Keratinocyte (primary cell): ENCODE measurements at regions not wholly inside any gene's neighbourhood (a gene's known extent, or its start where the extent isn't known, plus 50 kb on each side); places are given as distances from the start of the nearest gene placed in this dataset.

ENCODE experiments used
- DNase-seq: peaks from one replicate; pipeline ENCODE4 v3.0.0-alpha.2; 2011; ENCODE audit warnings: low read depth, missing footprints, low spot score
- FAIRE-seq: peaks from 2 replicates; lab custom pipeline; 2011; peaks lifted over from hg19 to GRCh38; lab: Jason Lieb, UNC
- H2AFZ ChIP-seq: 2 replicates; pipeline ENCODE4 v1.6.0; 2012; ENCODE audit warnings: low read length, control low read depth, inconsistent platforms; ENCODE audit not compliant: control insufficient read depth
- H3K27ac ChIP-seq: 2 replicates; pipeline ENCODE4 v1.5.1; 2011; ENCODE audit warnings: low read length; ENCODE audit not compliant: control insufficient read depth, insufficient read depth
- H3K27me3 ChIP-seq: 3 replicates; pipeline ENCODE4 v1.6.0; 2011; ENCODE audit warnings: low read length; ENCODE audit not compliant: control insufficient read depth, insufficient read depth; ENCODE audit errors: extremely low read depth
- H3K36me3 ChIP-seq, 2 experiments: 2 replicates in 1 of 2; 3 replicates in 1 of 2; pipeline ENCODE4 v1.5.1; 2011; ENCODE audit warnings: low read length in 2 of 2, mild to moderate bottlenecking in 1 of 2; ENCODE audit not compliant: control insufficient read depth in 2 of 2, insufficient read depth in 2 of 2; ENCODE audit errors: extremely low read depth in 1 of 2
- H3K4me1 ChIP-seq: 3 replicates; pipeline ENCODE4 v1.5.1; 2011; ENCODE audit warnings: low read length; ENCODE audit not compliant: control insufficient read depth, insufficient read depth; ENCODE audit errors: extremely low read depth
- H3K4me2 ChIP-seq: 3 replicates; pipeline ENCODE4 v1.6.0; 2011; ENCODE audit warnings: low read depth, low read length; ENCODE audit not compliant: control insufficient read depth, insufficient read depth; ENCODE audit errors: extremely low read depth
- H3K4me3 ChIP-seq, 3 experiments: fragments of 200-600 bp in 1 of 3; sonication (generic) in 1 of 3; 2 replicates in 2 of 3; 3 replicates in 1 of 3; pipeline ENCODE4 v1.5.1; 2011 to 2016; ENCODE audit warnings: low read length in 3 of 3, mild to moderate bottlenecking in 3 of 3, control low read depth in 2 of 3, inconsistent platforms in 1 of 3, low read depth in 1 of 3, mixed read lengths in 1 of 3, mixed run types in 1 of 3, moderate library complexity in 1 of 3; ENCODE audit not compliant: control insufficient read depth in 2 of 3, insufficient read depth in 2 of 3; ENCODE audit errors: extremely low read depth in 1 of 3
- H3K79me2 ChIP-seq: 2 replicates; pipeline ENCODE4 v1.6.0; 2012; ENCODE audit warnings: low read length; ENCODE audit not compliant: control insufficient read depth, insufficient read depth
- H3K9ac ChIP-seq: 3 replicates; pipeline ENCODE4 v1.6.0; 2011; ENCODE audit warnings: low read length; ENCODE audit not compliant: control insufficient read depth, insufficient read depth; ENCODE audit errors: extremely low read depth
- H3K9me1 ChIP-seq: 3 replicates; pipeline ENCODE4 v1.6.0; 2011; ENCODE audit warnings: low read length; ENCODE audit not compliant: control insufficient read depth, insufficient read depth; ENCODE audit errors: extremely low read depth
- H3K9me3 ChIP-seq: 2 replicates; pipeline ENCODE4 v1.5.1; 2012; ENCODE audit warnings: low read depth, low read length; ENCODE audit not compliant: control insufficient read depth
- H4K20me1 ChIP-seq: 3 replicates; pipeline ENCODE4 v1.6.0; 2011; ENCODE audit warnings: low read length; ENCODE audit not compliant: control insufficient read depth, insufficient read depth; ENCODE audit errors: extremely low read depth
- EZH2 ChIP-seq: IDR thresholded peaks from one replicate; pipeline ENCODE4 v1.6.1; 2012; ENCODE audit warnings: inconsistent platforms, mild to moderate bottlenecking, low read length, moderate library complexity
- dilution Hi-C: fragments of 300-500 bp; cut with MboI; formaldehyde crosslinking; loops from one replicate; pipeline ENCODE4 v1.7.0; 2020; ENCODE audit warnings: low sequenced_read_pairs; ENCODE audit not compliant: extremely low pct_ligation_motif_present
- TF ChIP-seq, protein P1 (sequence below), 3 experiments: IDR thresholded peaks in 1 of 3; conservative IDR thresholded peaks in 1 of 3; optimal IDR thresholded peaks in 1 of 3; 2 replicates in 2 of 3; 3 replicates in 1 of 3; pipeline versions ENCODE3 to v1.5.1; 2011; ENCODE audit warnings: low read length in 3 of 3, mild to moderate bottlenecking in 3 of 3, moderate library complexity in 2 of 3, control low read depth in 1 of 3, inconsistent platforms in 1 of 3; ENCODE audit not compliant: insufficient read depth in 2 of 3; ENCODE audit errors: extremely low read depth in 1 of 3

DNA sequence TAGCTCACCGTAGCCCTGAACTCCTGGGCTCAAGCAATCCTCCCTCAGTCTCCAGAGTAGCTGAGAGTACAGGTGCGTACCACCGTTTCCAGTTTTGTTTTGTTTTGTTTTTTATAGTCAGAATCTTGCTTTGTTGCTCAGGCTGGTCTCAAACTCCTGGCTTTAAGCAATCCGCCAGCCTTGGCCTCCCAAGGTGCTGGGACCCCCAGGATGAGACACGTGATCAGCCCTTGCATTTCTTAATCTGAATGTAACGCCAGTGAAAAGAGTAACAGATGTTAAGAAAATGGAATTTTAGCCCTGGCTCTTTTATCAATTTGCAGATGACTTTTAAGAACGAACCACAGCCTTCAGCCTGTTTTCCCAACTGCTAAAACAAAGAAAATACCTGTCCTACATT is 451.3 kb downstream of the SHQ1 start:
- Histone ChIP-seq H3K9ac (no peak overlapping the region), H2AFZ (no peak overlapping the region), H3K4me3 (no peak overlapping the region), H3K9me1 (peaks cover 3% of the 10 kb centered on the region), H3K9me3 (no peaks in the 10 kb centered on the region), H4K20me1 (peaks cover 20% of the 10 kb centered on the region), H3K36me3 (no peaks in the 10 kb centered on the region), H3K4me2 (no peak overlapping the region), H3K27ac (no peak overlapping the region), H3K4me1 (no peaks in the 10 kb centered on the region), H3K27me3 (no peaks in the 10 kb centered on the region), H3K79me2 (peaks cover 84% of the 10 kb centered on the region)
- FAIRE-seq (no peak), DNase-seq (no peak)
- dilution Hi-C loops = no loop called here
- TF ChIP-seq, protein P1, sequence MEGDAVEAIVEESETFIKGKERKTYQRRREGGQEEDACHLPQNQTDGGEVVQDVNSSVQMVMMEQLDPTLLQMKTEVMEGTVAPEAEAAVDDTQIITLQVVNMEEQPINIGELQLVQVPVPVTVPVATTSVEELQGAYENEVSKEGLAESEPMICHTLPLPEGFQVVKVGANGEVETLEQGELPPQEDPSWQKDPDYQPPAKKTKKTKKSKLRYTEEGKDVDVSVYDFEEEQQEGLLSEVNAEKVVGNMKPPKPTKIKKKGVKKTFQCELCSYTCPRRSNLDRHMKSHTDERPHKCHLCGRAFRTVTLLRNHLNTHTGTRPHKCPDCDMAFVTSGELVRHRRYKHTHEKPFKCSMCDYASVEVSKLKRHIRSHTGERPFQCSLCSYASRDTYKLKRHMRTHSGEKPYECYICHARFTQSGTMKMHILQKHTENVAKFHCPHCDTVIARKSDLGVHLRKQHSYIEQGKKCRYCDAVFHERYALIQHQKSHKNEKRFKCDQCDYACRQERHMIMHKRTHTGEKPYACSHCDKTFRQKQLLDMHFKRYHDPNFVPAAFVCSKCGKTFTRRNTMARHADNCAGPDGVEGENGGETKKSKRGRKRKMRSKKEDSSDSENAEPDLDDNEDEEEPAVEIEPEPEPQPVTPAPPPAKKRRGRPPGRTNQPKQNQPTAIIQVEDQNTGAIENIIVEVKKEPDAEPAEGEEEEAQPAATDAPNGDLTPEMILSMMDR (optimal IDR thresholded peaks at IDR 0.05 in 1 of 3, IDR thresholded peaks at IDR 0.05 in 1 of 3, conservative IDR thresholded peaks at IDR 0.05 in 1 of 3; ENCODE audit: extremely low read depth in 1 of 3, insufficient read depth in 2 of 3, low read length in 3 of 3) = no peak
- no peak for TF ChIP-seq EZH2

DNA sequence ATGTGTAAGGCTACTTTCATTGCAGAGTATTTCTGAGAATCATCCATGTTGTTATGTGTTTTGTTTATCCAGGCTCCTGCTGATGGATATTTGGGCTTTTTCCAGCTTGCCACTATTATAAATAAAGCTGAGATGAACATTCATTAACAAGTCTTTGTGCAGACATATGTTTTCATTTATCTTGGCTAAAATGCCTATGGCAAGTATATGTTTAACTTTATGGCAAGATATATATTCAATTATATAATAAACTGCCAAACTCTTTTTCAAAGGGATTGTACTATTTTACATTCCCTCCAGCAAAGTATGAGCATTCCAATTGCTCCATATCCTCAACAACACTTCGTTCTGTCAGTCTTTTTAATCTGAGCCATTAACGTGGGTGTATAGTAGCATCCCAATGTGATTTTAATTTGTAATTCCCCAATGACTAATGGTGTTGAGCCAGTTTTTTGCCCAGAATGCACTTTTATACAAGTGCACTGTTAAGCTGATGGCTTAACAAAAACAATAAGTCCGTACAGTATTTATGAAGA is 452.4 kb downstream of the SHQ1 start:
- H3K4me3 ChIP-seq = no peak overlapping the region
- H3K9ac ChIP-seq = no peak overlapping the region
- peaks cover 20% of the 10 kb centered on the region for H4K20me1 ChIP-seq
- H3K9me3 ChIP-seq = no peaks in the 10 kb centered on the region
- H3K27ac ChIP-seq = no peak overlapping the region
- H3K4me2 ChIP-seq = no peak overlapping the region
- no peaks in the 10 kb centered on the region for H3K27me3 ChIP-seq
- H3K79me2 ChIP-seq = peaks cover 86% of the 10 kb centered on the region
- H3K36me3 ChIP-seq = no peaks in the 10 kb centered on the region
- DNase-seq (no peak), FAIRE-seq (no peak)
- TF ChIP-seq EZH2 = no peak
- TF ChIP-seq, protein P1 (optimal IDR thresholded peaks at IDR 0.05 in 1 of 3, IDR thresholded peaks at IDR 0.05 in 1 of 3, conservative IDR thresholded peaks at IDR 0.05 in 1 of 3; ENCODE audit: extremely low read depth in 1 of 3, insufficient read depth in 2 of 3, low read length in 3 of 3) = no peak
- H2AFZ ChIP-seq = no peak overlapping the region
- dilution Hi-C loops = no loop called here
- no peaks in the 10 kb centered on the region for H3K4me1 ChIP-seq
- H3K9me1 ChIP-seq = peaks cover 3% of the 10 kb centered on the region
